Loucy (cell line): ENCODE measurements at regions not wholly inside any gene's neighbourhood (a gene's known extent, or its start where the extent isn't known, plus 50 kb on each side); places are given as distances from the start of the nearest gene placed in this dataset.

ENCODE experiments used
- H2AFZ ChIP-seq: fragments of 200-600 bp; sonication (generic); 2 replicates; pipeline ENCODE4 v1.6.0; 2016; ENCODE audit warnings: antibody characterized with exemption, mild to moderate bottlenecking, low read length, moderate library complexity
- H3F3A ChIP-seq: fragments of 200-600 bp; 2 replicates; pipeline ENCODE4 v1.6.0; 2016; ENCODE audit warnings: antibody characterized with exemption, low read depth, mild to moderate bottlenecking
- H3K27me3 ChIP-seq: fragments of 200-600 bp; sonication (generic); 2 replicates; pipeline ENCODE4 v1.6.1; 2014; ENCODE audit warnings: low read length, mild to moderate bottlenecking; ENCODE audit not compliant: insufficient read depth, poor library complexity, severe bottlenecking
- H3K36me3 ChIP-seq: fragments of 200-600 bp; sonication (generic); 2 replicates; pipeline ENCODE4 v1.6.1; 2016; ENCODE audit warnings: low read length; ENCODE audit not compliant: insufficient read depth
- H3K4me1 ChIP-seq: fragments of 200-600 bp; sonication (generic); 2 replicates; pipeline ENCODE4 v1.5.1; 2014; ENCODE audit warnings: low read length, mild to moderate bottlenecking; ENCODE audit not compliant: insufficient read depth, poor library complexity, severe bottlenecking
- H3K4me2 ChIP-seq: fragments of 200-600 bp; sonication (generic); 2 replicates; pipeline ENCODE4 v1.6.0; 2014; ENCODE audit warnings: antibody characterized with exemption, low read length, low read depth, mild to moderate bottlenecking; ENCODE audit not compliant: poor library complexity, severe bottlenecking
- H3K4me3 ChIP-seq: fragments of 200-600 bp; sonication (generic); 2 replicates; pipeline ENCODE4 v1.5.1; 2014; ENCODE audit warnings: low read length, mild to moderate bottlenecking, mixed read lengths; ENCODE audit not compliant: poor library complexity, severe bottlenecking
- H3K79me2 ChIP-seq: fragments of 200-600 bp; sonication (generic); 2 replicates; pipeline ENCODE4 v1.6.1; 2014; ENCODE audit warnings: low read length; ENCODE audit not compliant: insufficient read depth
- H3K9ac ChIP-seq: fragments of 200-600 bp; sonication (generic); 2 replicates; pipeline ENCODE4 v1.6.0; 2014; ENCODE audit warnings: mild to moderate bottlenecking, low read depth, low read length, moderate library complexity; ENCODE audit not compliant: poor library complexity, severe bottlenecking
- H3K9me2 ChIP-seq: fragments of 200-600 bp; sonication (generic); replicated peaks from 2 replicates; pipeline ENCODE4 v1.6.1; 2016; ENCODE audit warnings: low read depth, low read length, mixed read lengths
- H3K9me3 ChIP-seq: fragments of 200-600 bp; sonication (generic); 2 replicates; pipeline ENCODE4 v1.6.1; 2014; ENCODE audit warnings: mild to moderate bottlenecking, antibody characterized with exemption, low read length, low read depth; ENCODE audit not compliant: insufficient read depth
- H4K20me1 ChIP-seq: fragments of 200-600 bp; sonication (generic); 2 replicates; pipeline ENCODE4 v1.6.0; 2014; ENCODE audit warnings: antibody characterized with exemption, low read length, mild to moderate bottlenecking; ENCODE audit not compliant: insufficient read depth, poor library complexity, severe bottlenecking
- EZH2phosphoT487 ChIP-seq: fragments of 200-600 bp; IDR thresholded peaks from 2 replicates; pipeline ENCODE4 v1.6.1; 2018; ENCODE audit warnings: antibody characterized with exemption, mild to moderate bottlenecking, moderate library complexity, borderline replicate concordance
- TF ChIP-seq, protein P1 (sequence below): fragments of 200-600 bp; sonication (generic); conservative IDR thresholded peaks from 2 replicates; pipeline ENCODE4 v1.5.1; 2014; ENCODE audit warnings: mild to moderate bottlenecking, antibody characterized with exemption, low read length

DNA sequence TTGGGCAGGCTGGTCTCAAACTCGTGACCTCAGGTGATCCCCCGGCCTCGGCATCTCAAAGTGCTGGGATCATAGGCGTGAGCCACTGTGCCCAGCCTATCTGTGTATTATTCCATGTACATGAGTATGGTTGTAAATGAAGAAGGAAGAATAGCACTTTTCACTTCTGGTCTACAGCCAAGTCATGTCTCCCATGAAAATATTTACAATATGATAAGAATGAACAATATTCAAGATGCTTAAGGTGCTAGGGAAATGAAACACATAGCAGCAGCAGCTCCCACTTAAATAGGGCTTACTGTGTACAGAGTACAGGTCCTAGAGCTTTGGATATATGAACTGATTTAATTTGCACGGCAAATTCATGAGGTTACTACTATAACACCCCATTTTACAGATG, 70.3 kb upstream of the COL5A2 start:
- Histone ChIP-seq H4K20me1 (no peaks in the 10 kb centered on the region), H3K9ac (no peak overlapping the region), H3K27me3 (no peaks in the 10 kb centered on the region), H3K4me1 (no peaks in the 10 kb centered on the region), H3F3A (no peaks in the 10 kb centered on the region), H3K9me2 (no peaks in the 10 kb centered on the region), H3K79me2 (no peaks in the 10 kb centered on the region), H2AFZ (no peak overlapping the region), H3K4me2 (no peak overlapping the region), H3K4me3 (no peak overlapping the region), H3K9me3 (no peaks in the 10 kb centered on the region), H3K36me3 (no peaks in the 10 kb centered on the region)
- no peak for TF ChIP-seq EZH2phosphoT487
- TF ChIP-seq, protein P1, sequence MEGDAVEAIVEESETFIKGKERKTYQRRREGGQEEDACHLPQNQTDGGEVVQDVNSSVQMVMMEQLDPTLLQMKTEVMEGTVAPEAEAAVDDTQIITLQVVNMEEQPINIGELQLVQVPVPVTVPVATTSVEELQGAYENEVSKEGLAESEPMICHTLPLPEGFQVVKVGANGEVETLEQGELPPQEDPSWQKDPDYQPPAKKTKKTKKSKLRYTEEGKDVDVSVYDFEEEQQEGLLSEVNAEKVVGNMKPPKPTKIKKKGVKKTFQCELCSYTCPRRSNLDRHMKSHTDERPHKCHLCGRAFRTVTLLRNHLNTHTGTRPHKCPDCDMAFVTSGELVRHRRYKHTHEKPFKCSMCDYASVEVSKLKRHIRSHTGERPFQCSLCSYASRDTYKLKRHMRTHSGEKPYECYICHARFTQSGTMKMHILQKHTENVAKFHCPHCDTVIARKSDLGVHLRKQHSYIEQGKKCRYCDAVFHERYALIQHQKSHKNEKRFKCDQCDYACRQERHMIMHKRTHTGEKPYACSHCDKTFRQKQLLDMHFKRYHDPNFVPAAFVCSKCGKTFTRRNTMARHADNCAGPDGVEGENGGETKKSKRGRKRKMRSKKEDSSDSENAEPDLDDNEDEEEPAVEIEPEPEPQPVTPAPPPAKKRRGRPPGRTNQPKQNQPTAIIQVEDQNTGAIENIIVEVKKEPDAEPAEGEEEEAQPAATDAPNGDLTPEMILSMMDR = no peak

DNA sequence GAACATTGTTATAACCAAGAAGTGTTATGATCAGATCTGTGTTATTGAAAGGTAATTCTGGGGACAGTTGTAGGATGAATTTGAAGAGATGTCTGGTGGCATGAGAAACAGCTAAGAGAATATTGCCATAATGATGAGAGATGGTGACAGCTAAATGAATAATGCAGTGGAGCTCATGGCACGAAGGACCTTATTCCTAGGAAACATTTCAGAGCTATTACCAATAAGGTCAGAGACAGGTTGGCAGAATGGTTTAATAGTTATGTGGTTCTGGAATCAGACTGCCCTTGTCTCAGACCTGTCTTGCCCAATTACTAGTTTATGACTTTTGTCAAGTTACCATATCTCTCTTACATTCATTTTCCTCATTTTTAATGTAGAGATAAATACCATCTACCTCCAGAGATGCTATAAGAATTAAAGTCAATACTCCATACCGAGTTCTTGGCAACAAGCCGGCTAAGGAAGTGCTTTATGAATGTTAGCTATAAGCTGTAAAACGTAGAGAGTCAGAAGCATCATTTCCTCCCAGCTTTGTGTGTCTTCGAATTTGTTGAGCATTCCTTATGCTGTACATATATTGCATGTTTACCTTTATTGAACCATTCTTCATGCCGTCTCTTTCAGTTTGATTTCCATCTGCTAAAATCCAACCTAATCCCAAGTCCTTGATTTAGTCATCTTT, 73.6 kb upstream of the COL5A2 start:
- H3K36me3 ChIP-seq = no peaks in the 10 kb centered on the region
- H3K9ac ChIP-seq = no peak overlapping the region
- H2AFZ ChIP-seq = 0 out of 2 replicates have a peak overlapping the region, but pooled peaks have one; percentile 17
- no peaks in the 10 kb centered on the region for H3K9me2 ChIP-seq
- no peaks in the 10 kb centered on the region for H3K4me1 ChIP-seq
- no peaks in the 10 kb centered on the region for H4K20me1 ChIP-seq
- no peak for TF ChIP-seq EZH2phosphoT487
- TF ChIP-seq, protein P1 = no peak
- no peaks in the 10 kb centered on the region for H3K79me2 ChIP-seq
- no peaks in the 10 kb centered on the region for H3K27me3 ChIP-seq
- no peak overlapping the region for H3K4me3 ChIP-seq
- no peaks in the 10 kb centered on the region for H3K9me3 ChIP-seq
- H3F3A ChIP-seq = no peaks in the 10 kb centered on the region
- no peak overlapping the region for H3K4me2 ChIP-seq

DNA sequence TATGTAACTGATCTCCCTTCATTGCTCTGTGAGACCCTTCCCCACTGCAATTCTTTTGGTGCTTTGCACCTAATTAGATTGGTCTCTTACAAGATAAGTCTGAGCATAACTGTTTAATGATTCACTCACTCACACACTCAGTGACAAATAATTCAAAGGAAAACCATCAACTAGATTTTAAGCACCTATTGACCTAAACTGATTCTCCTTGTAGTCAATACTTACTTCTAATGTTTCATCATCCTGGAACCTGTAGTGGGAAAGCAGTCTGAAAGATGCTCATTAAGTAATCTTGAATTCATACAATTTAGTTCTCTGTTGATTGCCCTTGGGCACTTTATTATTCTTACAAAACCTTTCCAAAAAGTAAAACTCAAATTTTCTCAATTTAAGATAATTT, 74.3 kb upstream of the COL5A2 start:
- Histone ChIP-seq H3K4me2 (no peak overlapping the region), H3K9ac (no peak overlapping the region), H3K4me3 (no peak overlapping the region), H3K9me3 (no peaks in the 10 kb centered on the region), H3K4me1 (no peaks in the 10 kb centered on the region), H3F3A (no peaks in the 10 kb centered on the region), H4K20me1 (no peaks in the 10 kb centered on the region), H3K9me2 (no peaks in the 10 kb centered on the region), H3K79me2 (no peaks in the 10 kb centered on the region), H3K36me3 (no peaks in the 10 kb centered on the region), H3K27me3 (no peaks in the 10 kb centered on the region), H2AFZ (no peak overlapping the region)
- TF ChIP-seq EZH2phosphoT487 = no peak
- TF ChIP-seq, protein P1 = no peak
